ENCODE measurements at regions not wholly inside any gene's neighbourhood (a gene's known extent, or its start where the extent isn't known, plus 50 kb on each side); places are given as distances from the start of the nearest gene placed in this dataset.

GRCh38 chr12:84411031-84411430 is 501.6 kb downstream of the SLC6A15 start:
- TF ChIP-seq CSRNP3 (CRISPR knock-in tag; IDR thresholded peaks at IDR 0.05) (no peak), RARB (CRISPR knock-in tag; IDR thresholded peaks at IDR 0.05) (no peak), ZFP30 (CRISPR knock-in tag; IDR thresholded peaks at IDR 0.05) (no peak), CREB5 (CRISPR knock-in tag; IDR thresholded peaks at IDR 0.05; ENCODE audit: low read depth) (no peak)

Data from SK-N-SH treated with all-trans-retinoic acid at 6 μM for 48 hours (cell line).